ENCODE measurements at regions not wholly inside any gene's neighbourhood (a gene's known extent, or its start where the extent isn't known, plus 50 kb on each side); places are given as distances from the start of the nearest gene placed in this dataset.

- TF ChIP-seq CTCF (IDR thresholded peaks at IDR 0.05) (no peak), POLR2AphosphoS5 (IDR thresholded peaks at IDR 0.05; ENCODE audit: insufficient read depth in 1 of 2, low read depth in 1 of 2) (no peak)
These were observed 314.7 kb downstream of the PYDC2 start for GRCh38 chr3:191775451-191776233.

Measured in vagina (tissue), 2 donors.